SH-SY5Y (cell line): ENCODE measurements at regions not wholly inside any gene's neighbourhood (a gene's known extent, or its start where the extent isn't known, plus 50 kb on each side); places are given as distances from the start of the nearest gene placed in this dataset.

Source experiments
- GATA2 ChIP-seq: IDR thresholded peaks from 2 replicates; pipeline ENCODE4 v1.6.1; 2011; ENCODE audit warnings: mild to moderate bottlenecking, low read depth, low read length
- GATA3 ChIP-seq: IDR thresholded peaks from 2 replicates; pipeline ENCODE4 v1.6.1; 2011; ENCODE audit warnings: low read depth, mild to moderate bottlenecking, low read length, moderate library complexity

GRCh38 chr7:82530361-82530760 lies 86.8 kb upstream of the CACNA2D1 start:
- TF ChIP-seq GATA3 (no peak), GATA2 (no peak)
